ENCODE measurements at regions not wholly inside any gene's neighbourhood (a gene's known extent, or its start where the extent isn't known, plus 50 kb on each side); places are given as distances from the start of the nearest gene placed in this dataset.

DNA sequence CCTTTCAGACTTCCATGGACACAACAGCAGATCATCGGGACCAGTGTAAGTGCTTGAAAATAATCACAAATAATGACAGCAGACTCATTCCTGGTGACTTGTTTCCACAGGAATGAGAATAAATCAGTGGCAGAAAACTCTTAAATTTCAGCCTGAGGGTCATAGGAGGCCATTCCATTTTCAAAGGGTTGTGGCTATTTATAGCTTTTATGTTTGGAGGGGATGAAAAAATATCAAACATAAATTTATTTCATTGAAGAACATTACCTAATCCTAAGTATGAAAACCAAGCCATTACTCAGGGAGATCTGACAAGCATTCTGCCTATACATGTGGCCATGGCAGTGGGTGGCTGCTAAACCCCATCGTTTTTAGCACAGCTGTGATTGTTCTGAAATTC is 173.6 kb upstream of the CNR1 start:
- DNase-seq (ENCODE audit: low spot score): no peak

DNA sequence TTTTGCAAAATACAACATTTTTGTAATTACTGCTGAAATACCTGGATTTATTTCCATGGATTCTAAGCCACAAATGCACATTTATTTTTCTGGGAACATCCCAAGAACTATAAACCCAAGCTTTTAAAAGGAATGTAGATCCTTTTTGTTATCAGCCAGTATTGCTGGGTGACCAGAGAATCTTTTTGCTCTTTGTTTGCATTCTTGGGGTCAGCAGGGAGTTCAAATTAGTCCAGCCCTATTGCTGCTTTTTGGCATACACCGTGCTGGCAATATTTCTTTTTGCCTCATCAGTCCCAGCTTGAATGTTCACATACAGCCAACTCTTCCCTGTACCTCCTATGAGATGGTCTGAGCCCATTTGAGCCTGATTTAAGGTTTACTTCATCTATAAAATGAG is 155.2 kb upstream of the CNR1 start:
- no peak for DNase-seq (ENCODE audit: low spot score)

DNA sequence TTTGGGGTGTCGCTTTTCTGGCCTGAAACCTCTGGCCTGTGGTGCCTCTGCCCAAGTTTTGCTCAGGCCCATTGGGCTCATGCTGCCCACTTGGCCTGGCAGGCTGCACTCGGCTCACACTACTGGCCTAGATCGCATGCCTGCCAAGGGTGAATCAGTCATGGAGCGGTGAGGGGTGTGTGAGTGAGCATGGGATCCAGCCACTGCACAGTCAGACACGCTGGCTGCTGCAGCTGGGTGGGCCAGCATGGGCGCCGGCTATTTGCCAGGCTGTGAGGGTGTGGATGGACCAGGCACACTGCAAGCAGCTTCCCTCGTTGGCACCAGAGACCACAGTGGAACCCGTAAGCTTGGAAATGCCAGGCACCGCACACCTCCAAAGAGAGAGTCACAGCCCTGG is 145.4 kb upstream of the CNR1 start:
- DNase-seq (ENCODE audit: low spot score): no peak

GRCh38 chr6:88304520-88304919 is 138.4 kb upstream of the CNR1 start:
- DNase-seq (ENCODE audit: low spot score): no peak

GRCh38 chr6:88302769-88303225 is 136.7 kb upstream of the CNR1 start:
- DNase-seq (ENCODE audit: low spot score): no peak

- DNase-seq (ENCODE audit: low spot score): no peak
Measured at GRCh38 chr6:88301888-88302768, 136.0 kb upstream of the CNR1 start.

DNA sequence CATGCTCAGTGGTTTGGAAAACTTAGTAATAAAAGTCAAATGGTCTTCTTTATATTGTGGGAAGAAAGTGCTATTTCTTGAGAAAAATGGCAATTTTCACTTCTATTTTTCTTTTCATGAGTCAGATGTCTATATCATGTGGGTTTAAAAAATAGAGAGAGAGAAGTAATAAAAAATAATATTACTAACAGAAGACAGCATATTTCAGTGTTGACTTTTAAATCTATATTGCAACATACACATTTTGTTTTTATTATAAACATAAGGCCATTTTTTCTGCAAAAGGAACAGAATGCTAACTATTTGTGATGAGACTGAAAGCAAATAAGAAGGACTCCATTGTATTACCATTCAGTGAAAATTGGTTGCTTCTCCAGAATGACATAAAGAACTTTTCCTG is 135.1 kb upstream of the CNR1 start:
- no peak for DNase-seq (ENCODE audit: low spot score)

GRCh38 chr6:88298066-88298845 is 132.1 kb upstream of the CNR1 start:
- DNase-seq (ENCODE audit: low spot score): no peak

GRCh38 chr6:88296694-88297093 is 130.5 kb upstream of the CNR1 start:
- DNase-seq (ENCODE audit: low spot score): no peak

DNA sequence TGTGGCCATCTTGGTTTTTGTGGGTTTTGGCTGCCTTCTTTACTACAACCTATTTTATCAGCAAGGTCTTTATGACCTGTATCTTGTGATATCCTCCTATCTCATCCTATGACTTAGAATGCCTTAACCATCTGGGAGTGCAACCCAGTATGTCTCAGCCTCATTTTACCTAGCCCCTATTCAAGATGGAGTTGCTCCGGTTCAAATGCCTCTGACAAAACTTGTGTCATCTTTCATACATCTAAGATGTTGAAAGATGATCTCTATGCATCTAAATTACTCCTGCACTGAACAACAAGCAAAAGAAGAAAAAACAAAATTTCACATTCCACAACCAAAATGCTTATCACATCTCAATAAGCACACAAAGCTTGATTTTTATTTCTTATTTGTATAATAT is 129.5 kb upstream of the CNR1 start:
- no peak for DNase-seq (ENCODE audit: low spot score)

DNA sequence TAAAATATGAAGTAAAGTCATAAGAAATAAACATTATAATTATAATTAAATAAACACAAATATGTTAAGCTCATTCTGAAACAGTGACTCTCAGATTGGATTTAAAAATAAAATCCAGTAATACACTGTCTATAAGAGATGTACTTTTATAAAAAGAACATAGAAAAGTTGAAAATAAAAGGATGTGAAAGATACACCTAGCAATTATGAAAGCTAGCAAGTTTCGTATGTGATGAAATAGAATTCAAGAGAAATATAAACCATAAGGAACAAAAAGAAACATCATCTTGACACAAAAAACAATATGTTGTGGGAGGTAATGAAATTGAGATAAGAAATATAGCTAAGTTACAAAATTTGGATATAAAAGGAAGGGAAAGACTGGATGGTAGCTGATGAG is 128.6 kb upstream of the CNR1 start:
- DNase-seq (ENCODE audit: low spot score): no peak

DNA sequence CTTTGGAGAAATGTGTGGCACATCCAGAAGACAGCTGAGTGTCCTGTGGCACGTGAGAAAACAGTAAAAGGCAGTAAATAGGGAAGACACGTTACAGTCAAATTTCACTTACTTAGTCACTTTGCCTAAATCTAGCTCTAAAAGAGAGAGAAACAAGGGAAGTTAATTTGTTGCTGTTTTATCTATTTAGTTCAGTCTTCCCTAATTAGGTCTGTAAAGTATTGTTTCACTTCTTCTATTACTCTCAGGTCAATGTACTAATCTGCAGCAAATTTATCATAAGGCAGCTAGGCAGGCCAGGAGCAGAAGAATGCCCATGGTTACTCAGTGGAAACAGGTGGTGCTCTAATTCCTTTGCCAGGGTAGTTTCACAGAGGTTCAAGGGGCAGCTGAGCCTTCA is 124.3 kb upstream of the CNR1 start:
- no peak for DNase-seq (ENCODE audit: low spot score)

- no peak for DNase-seq (ENCODE audit: low spot score)
Measured at GRCh38 chr6:88287696-88288095, 121.5 kb upstream of the CNR1 start.

DNA sequence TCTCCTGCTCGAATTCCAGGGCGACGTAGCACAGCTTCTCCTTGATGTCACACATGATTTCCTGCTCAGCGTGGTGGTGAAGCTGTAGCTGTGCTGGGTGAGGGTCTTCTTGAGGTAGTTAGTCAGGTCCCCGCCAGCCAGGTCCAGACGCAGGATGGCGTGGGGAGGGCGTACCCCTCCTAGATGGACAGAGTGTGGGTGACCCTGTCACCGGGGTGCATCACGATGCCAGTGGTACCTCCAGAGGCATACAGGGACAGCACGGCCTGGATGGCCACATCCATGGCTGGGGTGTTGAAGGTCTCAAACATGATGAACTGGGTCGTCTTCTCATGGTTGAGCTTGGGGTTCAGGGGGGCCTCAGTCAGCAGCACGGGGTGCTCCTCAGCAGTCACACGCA is 110.2 kb upstream of the CNR1 start:
- no peak for DNase-seq (ENCODE audit: low spot score)

- no peak for DNase-seq (ENCODE audit: low spot score)
Measured at GRCh38 chr6:88268508-88268907, 102.4 kb upstream of the CNR1 start.

DNA sequence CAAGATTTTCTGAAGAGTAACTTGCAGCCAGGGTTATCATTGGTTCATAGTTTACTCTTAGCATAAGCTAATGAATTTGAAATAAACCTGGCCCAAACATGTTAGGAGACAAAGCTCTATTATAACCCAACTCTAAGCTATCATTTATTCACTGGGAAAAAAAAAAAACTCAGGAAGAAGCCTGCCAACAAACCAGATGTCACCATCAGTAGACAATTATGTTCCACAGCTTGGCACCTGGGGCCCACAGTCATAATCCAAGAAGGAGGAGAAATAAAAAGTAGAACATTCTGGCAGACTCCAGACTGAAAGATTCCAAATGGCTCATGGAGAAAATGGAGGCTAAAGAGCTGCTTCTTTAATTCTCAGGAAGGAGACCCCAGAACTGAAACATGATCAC is 100.0 kb upstream of the CNR1 start:
- DNase-seq (ENCODE audit: low spot score): no peak

- DNase-seq (ENCODE audit: low spot score): no peak
Measured at GRCh38 chr6:88263591-88263990, 97.4 kb upstream of the CNR1 start.

DNA sequence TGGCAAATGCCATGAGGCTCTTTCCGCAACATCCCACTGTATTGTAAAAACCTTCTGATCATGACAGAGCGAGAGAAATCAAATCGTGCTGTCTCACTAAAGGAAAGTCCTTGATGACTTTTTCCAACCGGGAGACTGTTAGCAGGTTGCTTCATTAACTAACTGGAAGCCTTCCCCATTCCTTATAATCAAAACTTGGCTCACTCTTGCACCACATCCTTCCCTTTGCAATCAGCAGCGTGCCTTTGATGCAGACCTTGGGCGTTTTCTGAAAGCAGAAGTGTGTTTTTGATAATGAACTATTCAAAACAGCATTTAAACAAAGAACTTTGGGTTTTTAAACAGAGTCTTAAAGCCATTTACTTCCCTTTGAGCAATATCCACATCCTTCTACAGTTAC is 96.2 kb upstream of the CNR1 start:
- DNase-seq (ENCODE audit: low spot score): no peak

DNA sequence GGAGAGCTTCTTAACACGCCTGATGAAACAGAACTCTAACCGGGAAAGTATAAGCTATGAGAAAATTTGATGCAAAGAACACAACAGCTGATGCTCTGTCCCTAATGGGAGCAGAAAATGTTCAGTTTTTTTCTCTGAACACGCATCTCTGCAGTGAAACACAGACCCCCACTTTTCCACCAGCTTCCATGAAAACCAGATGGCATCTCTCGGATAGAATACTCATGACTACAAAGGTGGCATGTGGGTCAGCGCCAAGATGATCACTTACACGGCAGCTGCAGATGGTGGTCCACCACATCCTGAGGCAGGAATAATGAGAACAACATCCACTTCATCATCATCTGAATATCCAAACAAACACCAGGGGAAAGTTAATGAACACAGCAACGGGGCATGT is 85.2 kb upstream of the CNR1 start:
- DNase-seq (ENCODE audit: low spot score): no peak

DNA sequence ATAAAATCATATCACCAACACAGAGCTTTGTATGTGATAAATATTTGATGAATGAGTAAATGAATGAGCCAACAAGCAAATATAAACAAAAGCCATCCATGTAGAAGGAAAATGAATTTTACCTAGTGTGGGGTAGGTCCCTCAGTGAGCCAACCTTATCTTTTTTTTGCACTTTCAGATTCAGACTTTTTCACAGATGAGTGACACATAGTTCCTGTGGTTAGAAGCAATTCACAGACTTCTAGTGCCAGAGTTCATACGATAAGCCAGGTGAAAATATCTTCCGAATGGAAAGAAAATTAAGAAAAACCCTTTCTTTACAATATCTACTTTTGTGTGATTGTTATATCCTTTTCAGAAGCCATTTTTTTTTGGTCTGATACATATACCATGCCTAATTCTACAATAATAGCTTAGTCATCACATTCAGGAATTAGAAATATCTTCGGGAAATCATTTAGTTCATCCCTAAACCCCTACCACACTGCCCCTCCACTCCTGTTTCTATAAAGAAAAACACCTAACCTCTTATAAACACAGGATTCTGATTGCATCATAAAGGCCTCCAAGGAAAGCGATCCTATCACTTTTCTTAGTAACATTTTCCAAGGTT is 82.7 kb upstream of the CNR1 start:
- no peak for DNase-seq (ENCODE audit: low spot score)

DNA sequence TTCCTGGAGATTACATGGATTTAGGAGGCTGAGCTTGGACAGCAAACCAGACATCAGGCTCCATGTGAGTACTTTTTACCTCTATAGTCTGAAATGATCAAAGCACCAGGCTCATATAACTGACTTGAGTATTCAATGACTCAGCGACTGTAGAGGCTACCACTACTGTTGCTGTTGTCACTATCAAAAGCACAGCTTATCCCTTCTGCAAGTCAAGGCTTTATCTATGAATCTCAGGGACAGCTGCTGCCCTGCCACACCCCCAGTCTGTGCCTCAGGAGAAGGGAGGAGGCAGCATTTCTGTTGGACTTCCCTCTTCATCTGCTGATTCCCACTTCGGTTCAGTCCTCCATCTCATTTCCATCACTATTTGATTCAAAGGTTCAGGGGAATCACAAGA is 80.5 kb upstream of the CNR1 start:
- no peak for DNase-seq (ENCODE audit: low spot score)

DNA sequence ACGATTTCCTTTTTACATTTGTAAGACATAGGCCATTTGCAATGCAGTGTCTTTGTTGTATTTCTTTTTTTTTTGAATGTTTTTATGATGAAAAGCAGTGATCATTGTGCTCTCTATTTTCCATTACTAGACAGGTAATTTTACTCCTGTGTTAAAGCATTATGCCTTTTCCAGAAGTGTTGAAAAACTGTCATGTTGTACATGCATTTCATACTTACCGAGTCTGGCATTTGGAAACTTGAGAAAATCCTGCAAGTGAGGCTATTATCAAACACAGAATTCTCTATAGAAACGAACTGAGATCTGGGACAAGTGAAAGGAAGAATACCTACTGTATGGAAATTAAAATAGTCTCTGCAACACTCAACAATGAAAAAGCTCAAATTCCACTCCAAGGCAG is 78.6 kb upstream of the CNR1 start:
- DNase-seq (ENCODE audit: low spot score): no peak

- DNase-seq (ENCODE audit: low spot score): no peak
Measured at GRCh38 chr6:88238901-88239300, 72.8 kb upstream of the CNR1 start.

All from left forelimb (tissue), 1 donor.